NCI-H2227 (cell line): ENCODE measurements at regions not wholly inside any gene's neighbourhood (a gene's known extent, or its start where the extent isn't known, plus 50 kb on each side); places are given as distances from the start of the nearest gene placed in this dataset.

Experiments
- DNase-seq: peaks from one replicate; lab custom pipeline; 2025; ENCODE audit not compliant: unreplicated experiment; lab: John Stamatoyannopoulos, UW

DNA sequence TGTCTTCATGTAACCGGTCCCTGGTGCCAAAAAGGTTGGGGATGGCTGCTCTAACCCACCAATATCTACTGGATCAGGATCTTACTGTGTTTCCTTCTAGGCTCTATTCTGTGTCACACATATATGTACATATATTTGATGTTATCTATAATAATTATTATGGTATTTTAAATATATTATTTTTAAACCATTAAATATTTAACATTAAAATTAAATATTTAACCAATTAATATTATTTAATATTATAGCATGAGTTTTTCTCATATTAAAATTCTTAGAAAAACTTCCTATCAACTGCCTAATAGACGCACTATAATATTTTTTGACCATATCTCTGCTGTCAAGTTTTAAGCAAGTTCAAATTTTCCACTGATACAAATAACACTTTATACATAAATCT lies 196.9 kb upstream of the PLET1 start:
- no peak for DNase-seq

GRCh38 chr11:112459001-112459400 lies 198.3 kb upstream of the PLET1 start:
- DNase-seq: no peak

DNA sequence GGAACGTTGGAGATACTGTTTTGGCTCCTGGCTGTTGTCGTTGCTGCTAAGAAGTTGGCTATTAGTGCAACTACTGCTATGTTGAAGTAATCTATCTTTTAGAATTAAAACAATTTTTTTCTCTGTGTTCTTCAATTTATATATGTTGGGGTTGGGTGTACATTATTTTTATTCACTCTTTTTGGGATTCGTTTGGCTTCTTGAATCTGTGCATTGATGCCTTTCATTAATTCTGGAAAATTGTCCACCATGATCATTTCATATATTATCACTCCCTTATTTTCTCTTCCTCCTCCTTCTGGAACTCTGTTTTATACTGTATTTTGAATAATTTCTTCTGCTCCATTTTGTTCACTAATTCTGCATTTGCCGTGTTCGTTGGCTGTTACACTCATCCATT lies 199.5 kb upstream of the PLET1 start:
- DNase-seq: no peak

DNA sequence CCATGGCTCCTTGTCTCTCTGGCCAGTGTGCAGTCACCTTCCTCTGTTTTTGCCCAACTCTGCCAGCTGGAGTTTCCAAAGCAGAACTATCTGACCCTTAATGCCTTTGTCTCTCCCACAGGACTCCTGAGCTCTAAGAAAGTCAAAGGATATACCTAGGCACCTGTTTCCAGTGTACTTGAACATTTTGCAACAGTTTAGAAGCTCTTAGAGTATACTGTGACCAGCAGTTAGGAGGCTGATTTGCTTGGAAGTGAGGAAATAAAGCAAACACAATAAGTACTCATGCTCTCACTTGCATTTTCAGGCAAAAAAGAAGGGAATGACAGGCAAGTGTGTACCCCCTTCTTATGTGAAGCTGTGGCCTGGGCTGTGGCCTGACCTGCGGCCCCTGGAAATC lies 204.3 kb upstream of the PLET1 start:
- no peak for DNase-seq

DNA sequence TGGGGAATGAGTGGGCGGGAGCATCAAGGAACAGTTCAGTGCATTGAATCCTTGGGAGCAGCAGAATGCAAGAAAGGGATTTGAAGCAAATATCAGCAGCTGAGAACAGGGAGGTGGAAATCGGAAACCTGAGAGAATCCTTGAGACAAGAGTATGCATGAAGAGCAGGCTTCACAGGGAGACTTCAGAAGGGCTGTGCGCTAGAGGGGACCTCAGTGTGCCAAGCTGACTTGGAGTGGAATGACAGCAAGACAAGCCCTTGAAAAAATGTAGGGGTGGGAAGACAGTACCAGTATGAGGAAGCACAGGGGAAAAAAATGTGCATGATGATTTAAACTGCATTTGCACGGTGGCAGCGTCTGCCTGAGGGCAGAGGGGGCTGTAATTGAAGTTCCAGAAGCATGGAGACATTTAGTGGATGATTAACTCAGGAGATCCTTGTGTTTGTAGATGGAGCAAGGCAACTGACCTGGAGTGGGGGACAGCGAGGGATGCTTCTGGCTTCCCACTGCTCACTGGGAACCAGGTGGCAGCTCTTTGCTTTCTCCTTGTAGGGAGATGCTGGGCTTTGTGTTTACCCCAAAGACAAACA lies 204.9 kb upstream of the PLET1 start:
- DNase-seq: no peak

DNA sequence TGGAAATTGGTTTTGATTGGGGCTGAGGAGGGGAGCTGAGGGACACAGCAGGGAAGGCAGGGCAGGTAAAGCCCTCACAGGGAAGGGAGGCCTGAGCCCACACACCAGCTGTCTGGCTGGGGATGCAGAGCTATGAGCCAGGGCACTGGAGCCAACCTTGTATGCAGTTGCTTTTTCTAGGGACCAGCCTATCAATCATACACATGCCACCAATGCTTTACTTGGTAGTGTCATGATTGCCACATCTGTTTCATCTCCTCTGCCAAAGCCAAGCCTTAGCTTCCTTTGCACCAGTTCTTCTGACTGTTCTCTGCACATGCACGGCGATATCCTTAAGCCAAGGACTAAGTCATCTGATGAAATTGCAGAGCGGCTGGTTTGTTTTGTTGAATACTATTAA lies 207.1 kb upstream of the PLET1 start:
- no peak for DNase-seq

DNA sequence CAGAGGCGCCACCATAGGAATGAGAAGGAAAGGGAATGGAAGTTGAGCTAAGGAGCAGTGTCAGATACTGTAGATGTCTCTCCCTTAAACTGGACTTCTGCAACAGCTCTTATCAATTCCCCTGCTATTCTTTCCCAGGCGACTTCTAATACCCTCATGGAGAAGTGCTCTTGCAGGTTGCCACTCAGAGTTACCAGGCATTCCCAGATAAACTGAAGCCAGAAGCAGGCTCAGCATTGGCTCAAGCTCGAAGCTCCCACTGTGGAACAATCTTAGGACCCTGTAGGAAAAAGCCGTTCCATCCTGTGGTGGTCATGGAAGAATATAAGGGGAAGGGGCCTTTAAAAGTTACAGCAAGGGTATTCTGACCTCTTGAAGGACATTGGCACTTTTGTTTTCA lies 208.7 kb upstream of the PLET1 start:
- DNase-seq: no peak

- DNase-seq: no peak
These were observed 209.7 kb upstream of the PLET1 start for GRCh38 chr11:112470355-112470754.

DNA sequence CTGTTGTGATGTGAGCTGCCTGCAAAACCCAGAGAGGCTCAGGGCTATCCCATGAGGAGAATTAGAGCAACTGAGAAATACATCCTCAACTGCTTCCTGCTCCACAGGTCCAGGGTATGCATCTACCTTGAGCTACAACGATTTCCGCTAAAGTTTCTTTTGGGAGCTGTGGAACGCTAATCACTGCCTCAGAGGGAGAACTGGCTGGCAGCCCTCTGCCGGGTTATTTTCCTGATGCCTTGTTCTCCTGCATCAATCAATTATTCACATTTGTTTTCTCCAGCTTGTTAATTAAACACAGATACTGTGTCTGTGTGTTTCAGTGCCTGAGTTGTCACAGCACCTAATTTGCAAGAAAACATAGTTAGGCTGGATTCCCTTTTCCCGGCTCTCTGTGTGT lies 211.1 kb upstream of the PLET1 start:
- no peak for DNase-seq

- no peak for DNase-seq
These were observed 216.5 kb upstream of the PLET1 start for GRCh38 chr11:112477152-112477551.

- DNase-seq: no peak
These were observed 217.1 kb upstream of the PLET1 start for GRCh38 chr11:112477581-112478317.

DNA sequence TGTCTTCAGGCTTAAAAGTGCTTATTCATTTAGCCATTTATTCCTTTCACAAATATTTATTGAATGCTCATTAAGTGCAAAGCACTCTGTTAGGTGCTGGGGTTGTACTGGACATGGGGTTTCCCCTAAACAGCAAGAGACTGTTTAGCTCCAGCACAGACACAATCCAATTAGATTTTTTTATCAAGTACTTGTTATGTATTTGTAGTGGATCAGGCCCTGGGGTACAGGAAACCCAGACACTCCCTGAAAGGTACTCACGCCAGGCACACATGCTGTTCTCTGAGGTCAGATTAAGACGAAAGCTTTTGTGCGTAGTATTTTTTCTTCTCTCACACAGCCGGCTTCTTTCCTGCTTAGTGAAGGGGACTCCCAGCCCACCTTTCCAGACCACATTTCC lies 218.1 kb upstream of the PLET1 start:
- no peak for DNase-seq

GRCh38 chr11:112481431-112481830 lies 220.8 kb upstream of the PLET1 start:
- DNase-seq: no peak

- peak; percentile 24 for DNase-seq
These were observed 221.2 kb upstream of the PLET1 start for GRCh38 chr11:112481893-112482292.

DNA sequence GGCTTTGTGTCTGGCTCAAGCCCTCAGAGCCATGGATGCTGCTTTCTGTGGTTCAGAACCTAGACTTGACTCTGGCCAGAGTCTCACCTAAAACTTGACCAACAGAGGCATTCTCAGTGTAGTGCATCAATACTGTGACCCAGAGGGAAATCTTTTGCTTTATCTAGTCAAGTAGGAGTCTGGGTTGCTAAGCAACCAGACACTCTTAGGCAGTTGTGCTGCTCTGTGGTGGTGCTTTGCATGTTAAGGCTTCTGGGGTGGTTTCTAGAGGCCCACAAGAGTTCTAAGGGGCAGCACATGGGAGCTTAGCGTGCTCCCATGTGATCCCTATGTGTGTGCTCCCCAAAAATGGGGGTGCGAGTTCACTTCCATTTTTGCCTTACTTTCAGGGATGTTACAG lies 224.6 kb upstream of the PLET1 start:
- peak; percentile 20 for DNase-seq

GRCh38 chr11:112497826-112498225 lies 237.2 kb upstream of the PLET1 start:
- no peak for DNase-seq

DNA sequence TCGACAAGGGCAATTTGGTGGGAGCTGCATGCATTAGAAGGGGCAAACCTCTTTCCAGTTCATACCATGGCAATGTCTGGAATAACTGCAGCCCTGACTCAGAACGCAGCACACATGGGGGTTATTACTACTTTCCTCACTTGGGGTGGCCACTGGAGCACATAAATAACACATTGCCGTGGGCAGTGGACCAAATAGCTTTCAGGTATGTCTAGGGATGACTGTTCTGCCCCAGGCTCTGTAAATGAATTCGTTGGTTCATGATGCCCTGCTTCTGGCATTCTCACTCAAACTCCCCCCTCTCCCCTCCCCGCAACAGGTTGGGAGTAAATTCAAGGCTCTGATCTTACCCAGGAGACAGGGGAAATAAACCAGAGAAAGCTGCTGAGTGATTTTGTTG lies 238.0 kb upstream of the PLET1 start:
- DNase-seq: no peak

DNA sequence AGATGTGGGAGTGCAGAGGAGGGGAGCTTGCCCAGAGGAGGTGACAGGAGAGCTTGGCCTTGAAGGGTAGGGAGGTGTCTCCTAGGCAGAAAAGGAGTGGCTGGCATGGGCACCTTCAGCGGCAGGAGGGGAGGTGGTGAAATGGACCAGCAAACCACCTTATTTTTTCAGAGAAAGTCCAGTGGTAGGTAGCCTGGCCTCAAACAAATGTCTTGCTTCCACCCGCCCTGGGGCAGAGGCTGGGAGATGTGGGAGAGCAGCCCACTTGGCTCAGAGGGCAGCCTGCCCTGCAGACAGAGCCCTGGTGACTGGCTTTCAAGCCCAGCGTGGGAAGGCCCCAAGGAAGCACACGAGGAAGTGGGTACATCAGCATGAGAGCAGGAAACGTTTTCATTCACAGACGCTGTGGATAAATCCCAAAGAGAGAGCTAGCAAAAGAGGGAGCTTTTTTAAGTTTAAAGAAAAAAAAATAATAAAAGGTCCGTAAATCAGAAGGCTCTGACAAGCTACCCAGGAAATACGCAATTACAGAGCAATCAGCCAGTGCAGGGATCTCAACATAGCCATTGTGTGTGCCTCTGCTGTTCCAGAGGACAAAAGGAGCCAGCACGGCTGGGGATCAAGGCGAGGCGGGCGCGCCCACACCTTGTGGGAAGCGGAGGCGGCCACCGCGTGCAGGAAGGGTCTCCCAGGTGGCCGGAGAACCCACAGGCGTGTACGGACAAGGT lies 238.7 kb upstream of the PLET1 start:
- peak; percentile 3 for DNase-seq

DNA sequence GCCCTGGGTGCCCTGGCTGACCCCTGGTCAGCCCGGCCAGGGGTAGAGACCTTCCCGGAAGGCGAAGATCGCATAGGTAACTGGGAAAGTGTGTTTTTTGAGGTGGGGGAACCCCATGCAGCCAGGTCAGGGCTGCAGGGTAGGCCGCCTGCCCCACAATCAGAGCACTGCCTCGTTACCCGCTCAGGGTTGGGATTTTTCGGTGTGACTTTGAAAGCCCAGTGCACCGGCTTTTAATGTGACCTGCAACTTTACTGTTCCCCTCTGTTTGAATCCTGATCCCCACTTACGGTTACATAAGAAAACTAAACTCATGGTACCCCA lies 239.2 kb upstream of the PLET1 start:
- no peak for DNase-seq

GRCh38 chr11:112503410-112503809 lies 242.8 kb upstream of the PLET1 start:
- no peak for DNase-seq

- no peak for DNase-seq
These were observed 243.4 kb upstream of the PLET1 start for GRCh38 chr11:112504056-112504455.

DNA sequence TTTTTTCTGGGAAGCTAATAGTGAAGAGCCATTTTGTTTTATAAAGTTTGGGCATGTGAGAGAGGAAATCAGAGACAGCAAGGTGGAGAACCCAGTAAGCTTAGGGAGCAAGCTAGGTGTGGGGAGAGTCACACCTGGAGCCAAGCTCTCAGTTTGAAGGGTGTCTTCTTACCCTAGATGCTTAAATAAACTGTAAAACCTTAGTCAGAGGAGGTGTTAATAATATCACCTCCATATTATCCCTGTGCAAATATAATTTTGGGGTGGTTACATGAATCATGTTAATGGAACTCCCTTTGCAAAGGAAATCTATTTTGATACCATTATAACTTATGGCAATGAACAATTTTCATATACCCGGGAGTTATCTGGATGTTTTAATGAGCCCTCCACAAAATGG lies 246.2 kb upstream of the PLET1 start:
- no peak for DNase-seq

DNA sequence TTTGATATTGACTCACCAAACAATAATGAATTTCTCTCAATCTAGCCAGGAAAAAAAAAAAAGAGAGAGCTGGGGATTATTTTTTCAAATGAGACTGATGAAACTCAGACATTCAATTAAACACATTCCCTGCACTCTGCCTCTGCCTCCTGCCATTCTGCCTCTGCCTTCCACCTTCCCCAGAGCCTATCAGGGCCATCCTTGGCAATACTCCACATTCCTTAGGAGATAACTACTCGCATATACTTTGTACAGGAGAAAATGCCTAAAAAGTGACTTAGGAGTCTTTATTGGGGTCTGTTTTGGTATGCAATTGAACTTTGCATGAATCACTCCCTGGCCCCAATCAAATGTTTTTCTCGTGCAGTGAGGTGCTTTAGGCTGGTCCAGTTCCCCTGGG lies 246.6 kb upstream of the PLET1 start:
- no peak for DNase-seq
